Skin epidermis (tissue), 12 donors: ENCODE measurements at regions not wholly inside any gene's neighbourhood (a gene's known extent, or its start where the extent isn't known, plus 50 kb on each side); places are given as distances from the start of the nearest gene placed in this dataset.
"Not testable (repeated sequence)": the region's sequence is repeated elsewhere in the genome, so short reads cannot be mapped to it uniquely, and the experiment has no call there.

Experiments
- H3K27ac ChIP-seq, 21 experiments: fragments of 200-600 bp; sonication (generic) in 11 of 21; one replicate each; pipeline ENCODE4 v1.5.0; 2020; ENCODE audit warnings: mild to moderate bottlenecking in 3 of 21, inconsistent platforms in 2 of 21, moderate library complexity in 2 of 21
- H3K4me3 ChIP-seq, 7 experiments: fragments of 200-600 bp; sonication (generic) in 2 of 7; one replicate each; pipeline ENCODE4 v1.5.0; 2020; ENCODE audit warnings: inconsistent platforms in 2 of 7, mild to moderate bottlenecking in 2 of 7, moderate library complexity in 1 of 7

DNA sequence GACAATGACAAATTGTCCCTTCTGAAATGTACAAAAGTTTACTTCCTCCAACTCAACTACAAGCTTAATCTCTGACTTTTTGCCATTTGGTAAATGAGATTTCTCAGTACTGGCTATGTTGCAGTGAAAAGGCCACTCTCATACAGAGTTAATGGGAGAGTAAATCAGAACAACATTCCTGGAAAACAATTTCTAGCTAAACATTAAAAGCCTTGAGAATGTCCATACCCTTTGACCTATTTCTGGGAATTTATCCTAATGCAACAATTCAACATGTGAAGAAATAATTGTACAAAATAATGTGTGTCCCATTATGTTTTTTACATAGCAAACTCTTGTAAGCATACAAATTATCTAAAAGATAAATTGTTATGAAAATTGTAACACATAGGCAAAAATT, 56.3 kb upstream of the SPEF2 start:
- H3K4me3 ChIP-seq: no peak overlapping the region

GRCh38 chr5:35557748-35558147, 59.9 kb upstream of the SPEF2 start:
- H3K27ac ChIP-seq: no peak overlapping the region
- H3K4me3 ChIP-seq: no peak overlapping the region

More for the DNA sequence above, 56.3 kb upstream of the SPEF2 start:
- H3K27ac ChIP-seq: no peak overlapping the region

DNA sequence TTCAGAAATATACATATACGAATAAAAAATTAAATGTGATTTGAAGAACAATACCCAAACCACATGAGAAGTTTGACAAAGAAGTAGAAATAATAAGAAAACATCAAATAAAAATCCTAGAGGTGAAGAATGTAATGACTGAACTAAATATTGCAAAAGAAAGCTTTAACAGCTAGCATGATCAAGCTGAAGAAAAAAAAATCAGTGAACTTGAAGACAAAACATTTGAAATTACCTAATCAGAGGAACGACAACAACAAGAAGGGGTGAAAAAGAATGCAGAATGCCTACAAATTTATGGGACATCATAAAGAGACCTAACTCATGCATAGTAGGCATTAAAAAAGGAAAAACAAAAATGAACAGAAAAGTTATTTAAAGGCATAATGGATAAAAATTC, 60.5 kb upstream of the SPEF2 start:
- no peak overlapping the region for H3K27ac ChIP-seq
- no peak overlapping the region for H3K4me3 ChIP-seq

DNA sequence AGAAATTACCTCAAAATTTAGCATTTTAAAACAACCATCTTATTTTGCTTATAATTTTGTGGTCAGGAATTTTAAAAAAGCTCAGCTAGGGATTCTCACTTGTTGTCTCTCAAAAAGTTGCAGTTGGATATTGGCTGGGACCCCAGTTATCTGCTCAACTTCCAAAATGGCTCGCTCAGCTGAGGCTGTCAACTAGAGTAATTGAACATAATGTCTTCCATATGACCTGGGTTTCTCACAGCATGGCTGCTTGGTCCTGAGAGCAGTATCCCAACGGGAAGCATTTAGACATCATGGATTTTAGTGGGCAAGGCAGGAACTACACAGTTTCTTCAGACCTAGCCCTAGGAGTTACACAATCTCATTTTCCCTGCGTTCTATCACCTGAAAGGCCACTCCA, 63.6 kb upstream of the SPEF2 start:
- Histone ChIP-seq H3K4me3 (no peak overlapping the region), H3K27ac (no peak overlapping the region)

GRCh38 chr5:35545190-35545589, 72.5 kb upstream of the SPEF2 start:
- H3K4me3 ChIP-seq: no peak overlapping the region
- H3K27ac ChIP-seq: no peak overlapping the region

DNA sequence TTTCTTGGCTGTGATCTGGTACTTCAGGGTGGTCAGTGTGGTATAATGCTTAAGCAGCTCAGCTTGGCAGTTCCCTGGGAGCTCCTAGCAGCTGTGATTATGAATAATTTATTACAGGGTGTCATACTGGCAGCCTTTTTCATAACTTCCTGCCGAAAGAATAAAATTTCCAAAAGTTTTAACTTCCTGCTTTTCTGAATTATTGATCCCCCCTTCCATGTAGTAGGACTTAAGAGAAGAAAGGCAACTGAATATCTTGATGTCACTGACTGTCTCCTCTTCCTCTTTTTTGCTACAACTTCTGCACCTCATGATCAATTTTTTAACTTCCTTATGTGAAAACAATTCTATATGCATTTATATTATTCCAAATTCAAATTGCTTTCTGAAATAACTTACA, 74.3 kb upstream of the SPEF2 start:
- Histone ChIP-seq H3K4me3 (no peak overlapping the region), H3K27ac (no peak overlapping the region)

DNA sequence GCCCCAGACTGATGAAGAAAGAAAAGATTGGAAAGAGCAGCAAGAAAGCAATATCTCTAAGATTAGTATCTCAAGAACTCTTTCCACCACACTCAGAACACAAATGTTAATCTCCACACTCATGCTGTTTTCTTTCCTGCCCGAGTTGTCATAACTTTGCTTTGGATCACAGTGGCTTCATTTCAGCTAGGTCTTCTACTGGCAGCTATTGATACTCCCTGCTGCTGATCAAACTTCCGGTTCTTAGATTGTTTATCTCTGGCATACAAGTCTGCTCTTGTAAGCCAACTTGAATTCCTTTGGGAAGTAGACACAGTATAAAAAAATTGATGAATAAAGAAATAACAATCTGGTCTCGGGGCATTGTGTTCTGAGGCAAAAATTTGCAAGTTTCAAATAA, 77.7 kb upstream of the SPEF2 start:
- no peak overlapping the region for H3K27ac ChIP-seq

GRCh38 chr5:35538198-35538931, 79.3 kb upstream of the SPEF2 start:
- H3K27ac ChIP-seq: no peak overlapping the region
- H3K4me3 ChIP-seq: no peak overlapping the region

More for the DNA sequence above, 77.7 kb upstream of the SPEF2 start:
- no peak overlapping the region for H3K4me3 ChIP-seq

DNA sequence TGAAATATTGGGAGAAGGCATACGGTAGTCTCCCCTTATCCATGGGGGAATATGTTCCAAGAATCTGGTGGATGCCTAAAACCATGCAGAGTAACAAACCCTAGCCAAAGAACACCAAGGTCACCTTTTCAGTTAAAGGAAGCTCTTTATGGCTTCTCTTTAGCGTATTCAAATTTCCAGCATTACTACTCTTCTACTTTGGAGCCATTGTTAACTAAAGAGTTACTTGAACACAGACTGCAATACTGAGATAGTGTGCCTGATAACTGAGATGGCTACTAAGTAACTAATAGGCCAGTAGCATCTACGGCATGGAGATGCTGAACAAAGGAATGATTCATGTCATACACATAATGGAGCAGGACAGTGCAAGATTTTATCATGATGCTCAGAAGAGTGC, 84.5 kb upstream of the SPEF2 start:
- no peak overlapping the region for H3K4me3 ChIP-seq
- no peak overlapping the region for H3K27ac ChIP-seq

- H3K4me3 ChIP-seq, H3K27ac ChIP-seq: not testable (repeated sequence)
These were observed 86.1 kb upstream of the SPEF2 start for GRCh38 chr5:35531553-35531952.

DNA sequence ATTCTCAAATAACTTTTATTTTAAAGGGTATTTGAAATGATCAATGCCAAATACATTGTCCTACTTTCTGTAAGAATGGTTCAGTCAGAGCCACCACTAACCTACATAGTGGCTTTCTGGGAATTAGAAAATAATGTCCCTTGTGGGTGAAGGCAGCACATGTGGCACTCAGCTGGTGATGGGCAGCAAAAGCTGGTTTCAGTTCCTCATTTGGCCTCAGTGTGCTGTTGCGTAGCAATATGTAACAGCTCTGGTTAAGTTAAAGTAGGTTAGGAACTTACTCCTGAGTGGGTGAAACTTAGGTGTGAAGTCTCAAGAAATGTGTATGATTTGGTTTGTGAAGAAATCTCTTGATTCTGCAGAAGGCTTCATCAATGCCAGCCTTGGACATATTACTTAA, 99.6 kb upstream of the SPEF2 start:
- no peak overlapping the region for H3K4me3 ChIP-seq
- H3K27ac ChIP-seq: no peak overlapping the region

DNA sequence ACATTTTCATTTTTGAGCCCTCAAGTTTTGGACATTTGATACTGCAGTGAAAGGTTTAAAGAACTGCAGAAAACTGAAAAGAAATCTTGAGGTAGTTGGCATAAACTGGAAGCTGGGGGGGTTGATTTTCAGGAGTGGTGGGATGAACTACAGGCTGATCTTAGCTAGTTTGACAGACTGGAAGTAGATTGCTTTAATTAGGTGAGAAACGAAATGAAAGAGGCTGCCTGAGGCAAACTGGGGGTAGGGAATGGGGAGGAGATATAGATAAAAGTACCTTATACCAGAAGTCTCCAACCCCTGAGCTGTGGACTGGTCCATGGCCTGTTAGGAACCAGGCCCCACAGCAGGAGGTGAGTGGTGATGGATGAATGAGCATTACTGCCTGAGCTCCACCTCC, 101.4 kb upstream of the SPEF2 start:
- Histone ChIP-seq H3K4me3 (no peak overlapping the region), H3K27ac (no peak overlapping the region)

DNA sequence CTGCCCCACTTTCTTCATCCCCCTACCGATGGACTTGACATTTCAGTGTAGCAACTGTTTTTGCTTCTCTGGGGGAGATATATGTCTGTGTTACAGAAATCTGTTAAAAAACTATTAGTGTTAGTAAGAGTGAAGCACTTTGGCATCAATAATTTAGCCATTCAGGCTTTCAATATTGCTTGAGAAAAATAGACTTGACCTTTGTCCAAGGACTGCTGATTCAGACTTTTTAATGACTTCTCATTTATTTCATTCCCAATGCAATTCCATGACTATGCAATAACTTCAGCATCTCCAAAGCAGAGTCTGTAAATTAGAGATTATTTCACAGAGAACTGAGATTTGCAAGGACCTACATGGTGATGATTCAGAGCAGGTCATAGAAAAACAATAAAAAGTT, 104.1 kb upstream of the SPEF2 start:
- Histone ChIP-seq H3K4me3 (no peak overlapping the region), H3K27ac (no peak overlapping the region)

DNA sequence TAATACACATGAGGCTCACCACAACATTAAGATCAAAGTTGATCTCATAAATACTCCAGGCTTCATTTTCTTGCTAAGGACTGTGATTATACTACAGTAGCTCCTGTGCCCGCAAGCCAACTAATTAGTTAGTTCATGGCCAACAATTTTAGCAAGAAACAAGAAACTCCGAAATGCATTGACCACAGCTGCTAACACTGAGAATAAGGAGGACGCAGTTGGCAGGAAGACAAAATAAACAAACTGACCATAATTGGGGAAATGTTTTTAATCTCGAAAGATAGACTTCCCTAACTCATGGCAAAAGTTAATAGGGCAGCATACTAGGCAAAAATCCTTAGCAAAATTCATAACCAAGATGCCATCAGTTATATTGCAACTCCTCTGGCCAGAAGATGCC, 115.5 kb upstream of the SPEF2 start:
- H3K4me3 ChIP-seq: no peak overlapping the region

DNA sequence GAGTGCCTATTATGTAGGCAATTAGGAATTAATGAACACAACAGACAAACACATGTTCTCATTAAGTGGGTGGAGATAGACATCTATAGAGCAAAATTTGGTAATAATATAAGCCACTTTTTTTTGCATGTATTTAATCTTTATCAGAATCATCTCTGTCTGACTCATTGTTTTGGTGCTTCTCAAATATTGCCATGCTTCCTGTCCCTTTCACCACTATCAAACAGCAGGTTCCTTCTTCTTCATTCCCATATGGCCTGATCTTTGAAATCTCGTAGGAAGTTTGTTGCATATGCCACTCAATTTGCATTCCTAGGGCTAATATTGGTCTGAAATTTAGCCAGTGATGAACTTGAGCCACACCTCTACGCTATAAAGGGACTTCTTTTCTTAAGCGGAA, 128.9 kb upstream of the SPEF2 start:
- Histone ChIP-seq H3K27ac (no peak overlapping the region), H3K4me3 (no peak overlapping the region)

More for the DNA sequence above, 115.5 kb upstream of the SPEF2 start:
- H3K27ac ChIP-seq: no peak overlapping the region

DNA sequence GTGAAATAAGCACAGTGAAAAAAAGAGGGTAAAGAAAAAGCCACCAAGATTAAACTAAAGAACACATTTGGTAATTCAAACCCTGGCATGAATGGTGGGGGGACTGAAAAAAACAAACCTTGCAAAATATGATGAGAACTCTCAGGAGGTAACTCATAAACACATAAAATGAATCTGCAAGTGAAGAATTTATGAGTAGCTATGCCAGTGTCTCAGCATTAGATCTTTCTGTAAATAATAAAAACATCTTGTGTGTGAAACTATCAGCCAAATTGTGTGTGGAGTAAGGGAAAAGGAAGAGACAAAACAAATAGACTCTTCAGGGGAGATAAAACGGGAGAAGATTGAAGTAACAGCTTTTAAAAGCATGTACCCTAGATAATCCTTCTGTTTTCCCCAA, 129.6 kb upstream of the SPEF2 start:
- H3K4me3 ChIP-seq: no peak overlapping the region
- H3K27ac ChIP-seq: peak overlapping the region in 1 of 21 experiments; percentile 12

DNA sequence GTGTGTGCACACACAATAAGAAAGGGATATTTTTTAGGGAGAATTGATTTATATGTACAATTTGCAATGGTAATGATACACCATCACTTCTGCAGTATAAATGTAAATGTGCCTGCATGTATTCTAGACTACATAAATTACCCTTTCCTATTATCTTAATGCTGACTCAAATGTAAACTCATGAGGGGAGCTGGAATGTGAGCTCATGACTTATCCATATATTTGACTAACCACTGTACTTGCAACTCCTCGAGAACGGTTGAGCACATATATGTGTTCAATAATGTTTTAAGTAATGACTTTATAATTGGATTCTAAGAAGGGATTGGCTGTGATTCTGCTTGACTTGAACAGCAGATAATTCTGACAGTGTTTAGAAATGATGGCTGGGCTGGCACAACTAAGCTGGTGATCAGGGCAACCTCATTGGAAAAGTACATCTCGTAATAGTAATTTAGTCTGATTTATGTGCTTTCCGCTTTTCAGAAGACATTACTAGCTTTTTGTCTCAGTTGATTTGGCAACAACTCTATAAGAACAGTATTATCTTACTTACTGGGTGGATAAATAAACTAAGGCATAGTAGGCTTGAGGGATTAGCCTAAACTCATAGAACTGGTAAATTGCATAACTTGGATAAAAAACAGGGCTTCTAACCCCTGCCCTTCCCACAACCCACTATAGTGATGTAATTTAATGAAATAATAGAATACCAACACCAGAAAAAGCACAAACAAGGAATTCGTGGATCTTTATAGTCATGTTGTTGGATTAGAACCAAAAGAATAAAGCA, 130.2 kb upstream of the SPEF2 start:
- H3K27ac ChIP-seq: no peak overlapping the region

GRCh38 chr5:35485487-35485886, 132.2 kb upstream of the SPEF2 start:
- Histone ChIP-seq H3K27ac (no peak overlapping the region), H3K4me3 (no peak overlapping the region)

More for the DNA sequence above, 130.2 kb upstream of the SPEF2 start:
- no peak overlapping the region for H3K4me3 ChIP-seq

DNA sequence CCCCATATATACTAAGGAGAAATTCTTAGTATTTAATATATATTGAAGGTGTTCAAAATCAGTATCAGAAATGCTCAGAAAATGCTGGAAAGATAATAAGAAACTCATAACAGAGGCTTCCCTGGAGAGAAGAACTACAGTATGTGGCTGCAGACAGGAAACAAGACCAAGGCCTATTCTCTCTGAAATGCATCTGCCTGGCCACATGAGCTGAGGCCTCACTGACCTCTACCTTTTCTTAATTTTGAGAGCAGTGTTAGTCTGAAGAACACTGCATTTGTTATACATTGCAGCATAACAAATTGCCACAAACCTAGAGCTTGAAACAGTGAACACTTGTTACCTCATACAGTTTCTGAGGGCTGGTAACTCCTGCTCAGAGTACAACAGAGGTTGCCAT, 133.4 kb upstream of the SPEF2 start:
- no peak overlapping the region for H3K27ac ChIP-seq
- no peak overlapping the region for H3K4me3 ChIP-seq

GRCh38 chr5:35483780-35484179, 133.9 kb upstream of the SPEF2 start:
- H3K27ac ChIP-seq: no peak overlapping the region
- H3K4me3 ChIP-seq: no peak overlapping the region

DNA sequence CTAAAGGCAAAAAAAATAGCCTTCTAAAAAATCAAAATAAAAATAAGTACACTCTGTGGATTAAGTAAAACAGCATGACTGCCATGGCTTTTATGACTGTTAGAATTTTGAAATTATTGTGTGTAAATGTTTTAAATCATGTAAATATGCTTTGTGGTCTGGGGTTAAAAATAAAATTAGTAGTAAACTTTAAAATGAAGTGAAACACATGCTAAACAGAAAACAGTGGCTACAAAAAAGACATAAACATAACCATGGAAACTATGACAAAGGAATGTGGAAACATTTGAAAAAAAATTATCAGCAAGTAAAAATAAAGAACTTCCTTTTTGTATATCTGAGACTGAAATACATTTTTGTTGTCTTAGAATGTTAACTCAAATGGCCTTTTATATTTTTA, 134.5 kb upstream of the SPEF2 start:
- Histone ChIP-seq H3K27ac (no peak overlapping the region), H3K4me3 (no peak overlapping the region)
